ENCODE measurements at regions not wholly inside any gene's neighbourhood (a gene's known extent, or its start where the extent isn't known, plus 50 kb on each side); places are given as distances from the start of the nearest gene placed in this dataset.
A peak's percentile ranks its signal among the peaks of the same experiment; 100 is the strongest.
"Not testable (repeated sequence)": the region's sequence is repeated elsewhere in the genome, so short reads cannot be mapped to it uniquely, and the experiment has no call there.

- DNase-seq, result no peak
Observed at GRCh38 chr1:212155219-212155618, 119.7 kb downstream of the DTL start.

GRCh38 chr1:212157252-212157651 lies 121.7 kb downstream of the DTL start:
- DNase-seq, result no peak

GRCh38 chr1:212158912-212159796 lies 123.6 kb downstream of the DTL start:
- no peak for DNase-seq

GRCh38 chr1:212161231-212161781 lies 123.9 kb upstream of the PPP2R5A start:
- peak; percentile 70 for DNase-seq

GRCh38 chr1:212162635-212163034 lies 122.6 kb upstream of the PPP2R5A start:
- peak; percentile 32 for DNase-seq

GRCh38 chr1:212164095-212164872 lies 120.9 kb upstream of the PPP2R5A start:
- DNase-seq, result no peak

GRCh38 chr1:212166244-212166643 lies 119.0 kb upstream of the PPP2R5A start:
- no peak for DNase-seq

GRCh38 chr1:212166644-212167043 lies 118.6 kb upstream of the PPP2R5A start:
- no peak for DNase-seq

- DNase-seq, result no peak
Observed at GRCh38 chr1:212167098-212167497, 118.1 kb upstream of the PPP2R5A start.

GRCh38 chr1:212173567-212173966 lies 111.6 kb upstream of the PPP2R5A start:
- no peak for DNase-seq

GRCh38 chr1:212174295-212174694 lies 110.9 kb upstream of the PPP2R5A start:
- DNase-seq, result not testable (repeated sequence)

GRCh38 chr1:212177542-212177941 lies 107.7 kb upstream of the PPP2R5A start:
- DNase-seq, result no peak

- DNase-seq, result no peak
Observed at GRCh38 chr1:212178851-212179250, 106.4 kb upstream of the PPP2R5A start.

GRCh38 chr1:212179394-212180076 lies 105.7 kb upstream of the PPP2R5A start:
- DNase-seq, result no peak

GRCh38 chr1:212181015-212181882 lies 104.0 kb upstream of the PPP2R5A start:
- DNase-seq, result no peak

GRCh38 chr1:212182171-212182570 lies 103.0 kb upstream of the PPP2R5A start:
- DNase-seq, result no peak

GRCh38 chr1:212182579-212182978 lies 102.6 kb upstream of the PPP2R5A start:
- DNase-seq, result no peak

- no peak for DNase-seq
Observed at GRCh38 chr1:212186427-212187207, 98.6 kb upstream of the PPP2R5A start.

- DNase-seq, result no peak
Observed at GRCh38 chr1:212188599-212189351, 96.4 kb upstream of the PPP2R5A start.

GRCh38 chr1:212189352-212189738 lies 95.9 kb upstream of the PPP2R5A start:
- DNase-seq, result no peak
